HepG2 (cell line): ENCODE measurements at regions not wholly inside any gene's neighbourhood (a gene's known extent, or its start where the extent isn't known, plus 50 kb on each side); places are given as distances from the start of the nearest gene placed in this dataset.

Experiments
- ATAC-seq: fragments of 200-7000 bp; cut with Tn5 transposase; 3 replicates; pipeline ENCODE4 v1.9.1; 2020; ENCODE audit warnings: mild to moderate bottlenecking, moderate library complexity
- BruUV-seq: library from RNA; stranded (reverse); fragments of 400-500 nt; replicated peaks from 2 replicates; lab custom pipeline; 2021; lab: Mats Ljungman, UMichigan
- CTCF ChIA-PET: fragments of 300-600 bp; formaldehyde crosslinking; extraction: SDS; loops from one replicate; lab custom pipeline; 2021; ENCODE audit warnings: low total read pairs, inconsistent platforms, low intra/inter-chr PET ratio; lab: Yijun Ruan, JAX
- POLR2A ChIA-PET: fragments of 350-600 bp; sonication (Branson Sonifier 250); formaldehyde crosslinking; loops from one replicate; lab custom pipeline; 2020; ENCODE audit warnings: antibody characterized with exemption, inconsistent platforms; lab: Yijun Ruan, JAX
- DNase-seq: peaks from one replicate; pipeline ENCODE4 v3.0.0-alpha.2; 2015; ENCODE audit warnings: low spot score
- FAIRE-seq: peaks from 3 replicates; lab custom pipeline; 2011; peaks lifted over from hg19 to GRCh38; lab: Jason Lieb, UNC
- H2AFZ ChIP-seq: one replicate; pipeline ENCODE4 v1.6.1; 2011; ENCODE audit warnings: low read length, inconsistent platforms
- H3K27ac ChIP-seq: fragments of 300-600 bp; 3 replicates; pipeline ENCODE4 v1.8.0; 2011; ENCODE audit warnings: mixed run types, mild to moderate bottlenecking, mixed read lengths, low read length, inconsistent platforms; ENCODE audit not compliant: insufficient read depth; ENCODE audit errors: extremely low read length
- H3K27me3 ChIP-seq, 2 experiments: fragments of 200-600 bp in 1 of 2; 2 replicates in 1 of 2; 3 replicates in 1 of 2; pipeline versions ENCODE4 v1.6.0 to v1.8.0; 2011; ENCODE audit warnings: low read length in 2 of 2, mild to moderate bottlenecking in 2 of 2, moderate library complexity in 2 of 2, inconsistent platforms in 1 of 2; ENCODE audit not compliant: insufficient read depth in 2 of 2, control insufficient read depth in 1 of 2
- H3K36me3 ChIP-seq, 2 experiments: fragments of 200-600 bp in 1 of 2; replicated peaks in 1 of 2; 2 replicates in 1 of 2; 3 replicates in 1 of 2; pipeline versions ENCODE4 v1.5.1 to v1.8.0; 2011; ENCODE audit warnings: low read length in 2 of 2, inconsistent platforms in 1 of 2; ENCODE audit not compliant: insufficient read depth in 2 of 2, control insufficient read depth in 1 of 2
- H3K4me1 ChIP-seq: 2 replicates; pipeline ENCODE4 v1.5.1; 2012; ENCODE audit warnings: low read length, inconsistent platforms; ENCODE audit not compliant: insufficient read depth
- H3K4me2 ChIP-seq: 2 replicates; pipeline ENCODE4 v1.6.0; 2011; ENCODE audit warnings: low read depth, low read length, inconsistent platforms
- H3K4me3 ChIP-seq, 3 experiments: fragments of 200-600 bp in 1 of 3; sonication (generic), shearing (Covaris generic) in 1 of 3; replicated peaks in 1 of 3; 2 replicates each; pipeline ENCODE4 v1.5.1; 2011 to 2016; ENCODE audit warnings: low read length in 3 of 3, inconsistent platforms in 2 of 3, low read depth in 2 of 3, mild to moderate bottlenecking in 2 of 3, control low read depth in 1 of 3, mixed read lengths in 1 of 3; ENCODE audit not compliant: insufficient read depth in 1 of 3
- H3K79me2 ChIP-seq: one replicate; pipeline ENCODE4 v1.6.1; 2011; ENCODE audit warnings: low read length, inconsistent platforms; ENCODE audit not compliant: insufficient read depth
- H3K9ac ChIP-seq: 2 replicates; pipeline ENCODE4 v1.6.0; 2011; ENCODE audit warnings: mild to moderate bottlenecking, low read depth, low read length, inconsistent platforms; ENCODE audit not compliant: insufficient read depth
- H3K9me3 ChIP-seq: 2 replicates; pipeline ENCODE4 v1.5.1; 2012; ENCODE audit warnings: mild to moderate bottlenecking, low read length
- H4K20me1 ChIP-seq: 2 replicates; pipeline ENCODE4 v1.6.0; 2011; ENCODE audit warnings: inconsistent platforms, mild to moderate bottlenecking, low read length, moderate library complexity; ENCODE audit not compliant: insufficient read depth
- CENPT ChIP-seq: sonication (generic); formaldehyde crosslinking; IDR thresholded peaks from 2 replicates; pipeline ENCODE4 v1.8.0; 2022; ENCODE audit warnings: low read depth, mild to moderate bottlenecking, moderate library complexity, missing genetic modification reagents
- CREB1 ChIP-seq, 2 experiments: fragments of 450-650 bp in 1 of 2; IDR thresholded peaks; 2 replicates each; pipeline ENCODE4 v1.6.1; 2016 to 2017; ENCODE audit warnings: control low read depth in 1 of 2, mild to moderate bottlenecking in 1 of 2, missing compliant biosample characterization in 1 of 2, missing genetic modification characterization in 1 of 2
- NR2C2 ChIP-seq: sonication (generic); formaldehyde crosslinking; IDR thresholded peaks from 2 replicates; pipeline ENCODE4 v1.4.0; 2020; ENCODE audit warnings: missing genetic modification reagents, mild to moderate bottlenecking, moderate library complexity, borderline replicate concordance
- ZKSCAN8 ChIP-seq: IDR thresholded peaks from 2 replicates; pipeline ENCODE4 v1.6.1; 2016; ENCODE audit warnings: borderline replicate concordance, missing genetic modification reagents, missing compliant biosample characterization
- ZMYM3 ChIP-seq: sonication (generic); formaldehyde crosslinking; IDR thresholded peaks from 2 replicates; pipeline ENCODE4 v1.5.1; 2020; ENCODE audit warnings: mild to moderate bottlenecking, missing genetic modification reagents
- ZNF317 ChIP-seq: sonication (generic); formaldehyde crosslinking; IDR thresholded peaks from 2 replicates; pipeline ENCODE4 v1.5.0; 2020; ENCODE audit warnings: mild to moderate bottlenecking, missing genetic modification reagents
- ZNF580 ChIP-seq: IDR thresholded peaks from 2 replicates; pipeline ENCODE4 v1.6.1; 2016; ENCODE audit warnings: low read depth, borderline replicate concordance
- ZNF614 ChIP-seq: IDR thresholded peaks from 2 replicates; pipeline ENCODE4 v1.6.1; 2018; ENCODE audit warnings: missing biosample characterization, missing genetic modification reagents, inconsistent platforms, borderline replicate concordance
- ZNF644 ChIP-seq: IDR thresholded peaks from 2 replicates; pipeline ENCODE4 v1.6.1; 2016; ENCODE audit warnings: low read depth
- ZSCAN22 ChIP-seq: sonication (generic); formaldehyde crosslinking; IDR thresholded peaks from 2 replicates; pipeline ENCODE4 v1.4.0; 2020; ENCODE audit warnings: mild to moderate bottlenecking, missing genetic modification reagents
- WGBS: methylation state at CpG from one replicate; pipeline ENCODE4 v1.1.6; 2017; ENCODE audit warnings: low lambda C conversion rate; 5-methylcytosine and 5-hydroxymethylcytosine counted together
- in situ Hi-C: cut with HindIII; loops from 2 replicates; pipeline ENCODE4 v1.10.0; 2017; ENCODE audit warnings: low pct_unique_long_range_greater_than_20kb; ENCODE audit not compliant: extremely low pct_ligation_motif_present
- intact Hi-C: fragments of 100-400 bp; cut with micrococcal nuclease; formaldehyde crosslinking; loops from one replicate; pipeline ENCODE4 v1.10.0; 2022; ENCODE audit not compliant: unreplicated experiment

- Histone ChIP-seq H3K9me3 (no peaks in the 10 kb centered on the region), H4K20me1 (no peaks in the 10 kb centered on the region), H3K27me3 (peaks cover 0 to 6% of the 10 kb centered on the region in 2 experiments; a peak in 2 of 5 replicates), H2AFZ (peak overlapping the region; percentile 36), H3K36me3 (no peaks in the 10 kb centered on the region)
- no TSS peak for BruUV-seq
- 11% methylated on average over 11 of the region's 11 CpGs for WGBS
- peak; percentile 62 for ATAC-seq
- intact Hi-C loops: no loop called here
- CTCF ChIA-PET: no interaction called here
- no peak for TF ChIP-seq CREB1 (IDR thresholded peaks at IDR 0.05)
- TF ChIP-seq CREB1 (CRISPR knock-in tag; IDR thresholded peaks at IDR 0.05): no peak
- no peak for TF ChIP-seq ZMYM3 (CRISPR knock-in tag)
- no peak for TF ChIP-seq CENPT (CRISPR knock-in tag)
- TF ChIP-seq ZSCAN22 (CRISPR knock-in tag): no peak
- no peak for TF ChIP-seq ZKSCAN8 (CRISPR knock-in tag)
- TF ChIP-seq ZNF580 (CRISPR knock-in tag): no peak
- TF ChIP-seq NR2C2 (CRISPR knock-in tag): no peak
- no peak for TF ChIP-seq ZNF614 (CRISPR knock-in tag)
- no peak for TF ChIP-seq ZNF644 (CRISPR knock-in tag)
- TF ChIP-seq ZNF317 (CRISPR knock-in tag): no peak
- TF ChIP-seq, all 625 proteins: peak for 0
- in situ Hi-C loops: no loop called here
- no peaks in the 10 kb centered on the region for H3K79me2 ChIP-seq
- peak overlapping the region; percentile 52; the same call in 1 of the 2 replicates for H3K4me2 ChIP-seq
- DNase-seq: peak; percentile 5
- H3K4me1 ChIP-seq: peaks cover 36% of the 10 kb centered on the region
- no peak for FAIRE-seq
- peak overlapping the region in 2 of 3 experiments; percentile 6 to 10; a peak in 1 of 6 replicates for H3K4me3 ChIP-seq
- H3K27ac ChIP-seq: no peak overlapping the region
- POLR2A ChIA-PET: no interaction called here
- no peak overlapping the region for H3K9ac ChIP-seq
Observed at GRCh38 chr3:72487078-72487765, 361.0 kb downstream of the SHQ1 start.
